GM12878 (cell line): ENCODE measurements at regions not wholly inside any gene's neighbourhood (a gene's known extent, or its start where the extent isn't known, plus 50 kb on each side); places are given as distances from the start of the nearest gene placed in this dataset.

Source experiments
- ATAC-seq: fragments of 200-7000 bp; cut with Tn5 transposase; 3 replicates; pipeline ENCODE4 v1.9.1; 2020; ENCODE audit warnings: mild to moderate bottlenecking, moderate library complexity
- BruUV-seq: library from RNA; stranded (reverse); fragments of 400-500 nt; replicated peaks from 2 replicates; lab custom pipeline; 2021; lab: Mats Ljungman, UMichigan
- CTCF ChIA-PET: fragments of 300-600 bp; sonication (Branson Sonifier 250); formaldehyde crosslinking; extraction: SDS; loops from one replicate; lab custom pipeline; 2021; ENCODE audit warnings: inconsistent platforms; lab: Yijun Ruan, JAX
- POLR2A ChIA-PET: fragments of 350-600 bp; formaldehyde crosslinking; extraction: SDS; loops from one replicate; lab custom pipeline; 2021; ENCODE audit warnings: inconsistent platforms; lab: Charles Lee
- RAD21 ChIA-PET: fragments of 300-600 bp; sonication (Branson Sonifier 250); formaldehyde crosslinking; loops from one replicate; lab custom pipeline; 2023; ENCODE audit warnings: antibody characterized with exemption; ENCODE audit not compliant: unreplicated experiment; lab: Charles Lee
- SMC1A ChIA-PET: fragments of 300-600 bp; sonication (Branson Sonifier 250); formaldehyde crosslinking; loops from one replicate; lab custom pipeline; 2023; ENCODE audit not compliant: unreplicated experiment, uncharacterized antibody; lab: Charles Lee
- DNase-seq: peaks from one replicate; pipeline ENCODE4 v3.0.0-alpha.2; 2011; ENCODE audit warnings: low read depth, low spot score
- FAIRE-seq: peaks from 3 replicates; lab custom pipeline; 2011; peaks lifted over from hg19 to GRCh38; lab: Jason Lieb, UNC
- H2AFZ ChIP-seq: 2 replicates; pipeline ENCODE4 v1.6.0; 2011; ENCODE audit warnings: low read depth, low read length, control low read depth; ENCODE audit not compliant: control insufficient read depth
- H3K27ac ChIP-seq: 2 replicates; pipeline ENCODE4 v1.5.1; 2011; ENCODE audit warnings: control low read depth; ENCODE audit not compliant: control insufficient read depth, insufficient read depth
- H3K27me3 ChIP-seq, 2 experiments: replicated peaks in 1 of 2; 2 replicates each; pipeline versions ENCODE4 v1.6.0 to v1.6.1; 2011; ENCODE audit warnings: low read length in 1 of 2; ENCODE audit not compliant: control insufficient read depth in 2 of 2, insufficient read depth in 2 of 2
- H3K36me3 ChIP-seq, 2 experiments: 2 replicates each; pipeline ENCODE4 v1.5.1; 2011; ENCODE audit warnings: low read length in 1 of 2; ENCODE audit not compliant: control insufficient read depth in 2 of 2, insufficient read depth in 2 of 2
- H3K4me1 ChIP-seq: 2 replicates; pipeline ENCODE4 v1.6.1; 2011; ENCODE audit warnings: mild to moderate bottlenecking, low read length, moderate library complexity, mixed read lengths; ENCODE audit not compliant: control insufficient read depth, insufficient read depth
- H3K4me2 ChIP-seq: 2 replicates; pipeline ENCODE4 v1.6.0; 2011; ENCODE audit warnings: control low read depth; ENCODE audit not compliant: control insufficient read depth, insufficient read depth
- H3K4me3 ChIP-seq: fragments of 200-600 bp; sonication (generic); 2 replicates; pipeline ENCODE4 v1.5.1; 2016
- H3K79me2 ChIP-seq: 2 replicates; pipeline ENCODE4 v1.6.0; 2011; ENCODE audit warnings: low read length; ENCODE audit not compliant: control insufficient read depth, insufficient read depth
- H3K9ac ChIP-seq: 2 replicates; pipeline ENCODE4 v1.8.0; 2011; ENCODE audit warnings: low read length, control low read depth, mixed read lengths; ENCODE audit not compliant: control insufficient read depth, insufficient read depth
- H3K9me3 ChIP-seq: replicated peaks from 3 replicates; pipeline ENCODE4 v1.5.1; 2011; ENCODE audit warnings: mild to moderate bottlenecking, low read length; ENCODE audit not compliant: control insufficient read depth, insufficient read depth
- H4K20me1 ChIP-seq: 2 replicates; pipeline ENCODE4 v1.6.0; 2011; ENCODE audit not compliant: control insufficient read depth, insufficient read depth
- CREM ChIP-seq: IDR thresholded peaks from 2 replicates; pipeline ENCODE4 v1.6.1; 2014; ENCODE audit warnings: antibody characterized with exemption, low read depth
- HDGF ChIP-seq: fragments of 450-650 bp; IDR thresholded peaks from 2 replicates; pipeline ENCODE4 v1.6.1; 2016; ENCODE audit warnings: antibody characterized with exemption
- IKZF1 ChIP-seq: fragments of 450-650 bp; conservative IDR thresholded peaks from 2 replicates; pipeline ENCODE4 v1.6.1; 2017; ENCODE audit warnings: antibody characterized with exemption, mild to moderate bottlenecking
- IRF5 ChIP-seq: fragments of 450-650 bp; IDR thresholded peaks from 2 replicates; pipeline ENCODE4 v1.6.1; 2017; ENCODE audit warnings: borderline replicate concordance
- NKRF ChIP-seq: fragments of 450-650 bp; conservative IDR thresholded peaks from 2 replicates; pipeline ENCODE4 v1.6.1; 2017; ENCODE audit warnings: mild to moderate bottlenecking, moderate library complexity
- NR2C1 ChIP-seq: fragments of 450-650 bp; IDR thresholded peaks from 2 replicates; pipeline ENCODE4 v1.6.1; 2017; ENCODE audit warnings: antibody characterized with exemption, mild to moderate bottlenecking, moderate library complexity
- POU2F2 ChIP-seq: IDR thresholded peaks from 3 replicates; pipeline ENCODE4 v1.6.1; 2011; ENCODE audit warnings: low read depth, mild to moderate bottlenecking, low read length, borderline replicate concordance
- RAD51 ChIP-seq: fragments of 450-650 bp; IDR thresholded peaks from 2 replicates; pipeline ENCODE4 v1.6.1; 2016; ENCODE audit warnings: moderate library complexity, mild to moderate bottlenecking, inconsistent platforms
- SREBF1 ChIP-seq: IDR thresholded peaks from 2 replicates; pipeline ENCODE4 v1.6.1; 2012; ENCODE audit warnings: mild to moderate bottlenecking, low read length
- SUZ12 ChIP-seq: fragments of 200-600 bp; sonication (generic); IDR thresholded peaks from one replicate; pipeline ENCODE4 v1.6.1; 2018; ENCODE audit warnings: antibody characterized with exemption, mild to moderate bottlenecking; ENCODE audit not compliant: unreplicated experiment
- TAF1 ChIP-seq: IDR thresholded peaks from 2 replicates; pipeline ENCODE4 v1.6.1; 2011; ENCODE audit warnings: mild to moderate bottlenecking, low read depth, low read length, borderline replicate concordance
- ZNF24 ChIP-seq: fragments of 450-650 bp; IDR thresholded peaks from 2 replicates; pipeline ENCODE4 v1.6.1; 2017; ENCODE audit warnings: antibody characterized with exemption, mild to moderate bottlenecking
- WGBS: methylation state at CpG from one replicate; pipeline ENCODE4 v1.1.6; 2016; ENCODE audit warnings: low lambda C conversion rate; ENCODE audit not compliant: insufficient replicate concordance, insufficient coverage; ENCODE audit errors: missing lambda C conversion rate; 5-methylcytosine and 5-hydroxymethylcytosine counted together
- in situ Hi-C: fragments of 300-500 bp; cut with MboI; formaldehyde crosslinking; loops from 9 replicates; pipeline ENCODE4 v1.14.3; 2018; ENCODE audit warnings: mixed read lengths
- intact Hi-C: fragments of 100-400 bp; cut with micrococcal nuclease; formaldehyde crosslinking; loops from one replicate; pipeline ENCODE4 v1.14.2; 2022; ENCODE audit not compliant: unreplicated experiment

GRCh38 chr12:78753058-78753457 lies 111.5 kb upstream of the SYT1 start:
- Histone ChIP-seq H3K27ac (no peak overlapping the region), H3K4me3 (no peak overlapping the region), H3K36me3 (no peaks in the 10 kb centered on the region), H3K9me3 (no peaks in the 10 kb centered on the region), H3K4me1 (no peaks in the 10 kb centered on the region), H2AFZ (no peak overlapping the region), H3K27me3 (no peaks in the 10 kb centered on the region), H3K4me2 (no peak overlapping the region), H4K20me1 (no peaks in the 10 kb centered on the region), H3K79me2 (no peaks in the 10 kb centered on the region), H3K9ac (no peak overlapping the region)
- ChIA-PET CTCF (no interaction called here), POLR2A (no interaction called here), SMC1A (no interaction called here), RAD21 (no interaction called here)
- BruUV-seq: no TSS peak
- no peak for DNase-seq
- TF ChIP-seq IRF5 (no peak), HDGF (no peak), NKRF (no peak), SREBF1 (no peak), ZNF24 (no peak), TAF1 (no peak), SUZ12 (no peak), IKZF1 (no peak), CREM (no peak), NR2C1 (no peak), POU2F2 (no peak), RAD51 (no peak)
- intact Hi-C loops: no loop called here
- in situ Hi-C loops: no loop called here
- FAIRE-seq: no peak
- no peak for ATAC-seq
- 29% methylated on average over 1 of the region's 1 CpG for whole genome bisulfite sequencing
